WTC11 (cell line): ENCODE measurements at regions not wholly inside any gene's neighbourhood (a gene's known extent, or its start where the extent isn't known, plus 50 kb on each side); places are given as distances from the start of the nearest gene placed in this dataset.

Experiments used
- ATAC-seq: fragments of 200-7000 bp; cut with Tn5 transposase; 2 replicates; pipeline ENCODE4 v1.10.0; 2021; ENCODE audit warnings: mild to moderate bottlenecking, moderate library complexity
- CTCF ChIA-PET: fragments of 300-600 bp; sonication (Branson Sonifier 250); formaldehyde crosslinking; loops from one replicate; lab custom pipeline; 2021; ENCODE audit warnings: antibody characterized with exemption; lab: Charles Lee
- POLR2A ChIA-PET: fragments of 350-600 bp; sonication (Branson Sonifier 250); formaldehyde crosslinking; loops from one replicate; lab custom pipeline; 2021; ENCODE audit warnings: antibody characterized with exemption; lab: Charles Lee
- DNase-seq: peaks from one replicate; pipeline ENCODE4 v3.0.0; 2021; ENCODE audit warnings: low spot score
- H3K27ac Mint-ChIP-seq: 2 replicates; pipeline ENCODE4 v1.8.0; 2021; ENCODE audit warnings: mixed read lengths
- H3K27me3 Mint-ChIP-seq: 2 replicates; pipeline ENCODE4 v1.8.0; 2021; ENCODE audit warnings: low read depth, mild to moderate bottlenecking, moderate library complexity, mixed read lengths
- H3K36me3 Mint-ChIP-seq: 2 replicates; pipeline ENCODE4 v1.8.0; 2021; ENCODE audit warnings: mixed read lengths
- H3K4me1 Mint-ChIP-seq: 2 replicates; pipeline ENCODE4 v1.8.0; 2022; ENCODE audit warnings: mixed read lengths
- H3K4me3 Mint-ChIP-seq: 2 replicates; pipeline ENCODE4 v1.8.0; 2021; ENCODE audit warnings: mild to moderate bottlenecking, moderate library complexity, mixed read lengths
- H3K9me3 Mint-ChIP-seq: 2 replicates; pipeline ENCODE4 v1.8.0; 2021; ENCODE audit warnings: mixed read lengths
- ATF1 ChIP-seq: sonication (generic); formaldehyde crosslinking; IDR thresholded peaks from 2 replicates; pipeline ENCODE4 v1.8.1; 2023; ENCODE audit warnings: mild to moderate bottlenecking, moderate library complexity, missing genetic modification reagents
- ATF3 ChIP-seq: sonication (generic); formaldehyde crosslinking; conservative IDR thresholded peaks from 2 replicates; pipeline ENCODE4 v1.8.1; 2022; ENCODE audit warnings: mild to moderate bottlenecking, missing genetic modification reagents
- ELF4 ChIP-seq: sonication (generic); formaldehyde crosslinking; IDR thresholded peaks from 2 replicates; pipeline ENCODE4 v1.8.1; 2022; ENCODE audit warnings: low read depth, mild to moderate bottlenecking, moderate library complexity, missing genetic modification reagents
- ERG ChIP-seq: fragments of 250-450 bp; sonication (Bioruptor Pico); IDR thresholded peaks from 2 replicates; pipeline ENCODE4 v1.8.0; 2021; ENCODE audit warnings: mild to moderate bottlenecking
- ETV6 ChIP-seq: sonication (generic); formaldehyde crosslinking; IDR thresholded peaks from 2 replicates; pipeline ENCODE4 v1.8.1; 2022; ENCODE audit warnings: mild to moderate bottlenecking, missing genetic modification reagents
- FOXP1 ChIP-seq: sonication (generic); formaldehyde crosslinking; IDR thresholded peaks from 2 replicates; pipeline ENCODE4 v1.8.0; 2022; ENCODE audit warnings: missing genetic modification reagents, mild to moderate bottlenecking, moderate library complexity, borderline replicate concordance
- HMGXB4 ChIP-seq: sonication (generic); formaldehyde crosslinking; IDR thresholded peaks from 2 replicates; pipeline ENCODE4 v1.8.1; 2023; ENCODE audit warnings: mild to moderate bottlenecking, moderate library complexity, missing genetic modification reagents
- JUN ChIP-seq: sonication (generic); formaldehyde crosslinking; IDR thresholded peaks from 2 replicates; pipeline ENCODE4 v1.8.0; 2023; ENCODE audit warnings: mild to moderate bottlenecking, missing genetic modification reagents
- KAT7 ChIP-seq: sonication (generic); formaldehyde crosslinking; IDR thresholded peaks from 2 replicates; pipeline ENCODE4 v1.8.1; 2023; ENCODE audit warnings: missing genetic modification reagents, mild to moderate bottlenecking, borderline replicate concordance
- MXD4 ChIP-seq: fragments of 250-450 bp; sonication (Bioruptor Pico); IDR thresholded peaks from 2 replicates; pipeline ENCODE4 v1.8.0; 2021; ENCODE audit warnings: mild to moderate bottlenecking, moderate library complexity, borderline replicate concordance
- MYBL2 ChIP-seq: sonication (generic); formaldehyde crosslinking; IDR thresholded peaks from 2 replicates; pipeline ENCODE4 v1.8.1; 2023; ENCODE audit warnings: mild to moderate bottlenecking, moderate library complexity, missing genetic modification reagents
- NR1H2 ChIP-seq: sonication (generic); formaldehyde crosslinking; IDR thresholded peaks from 2 replicates; pipeline ENCODE4 v1.9.0; 2021; ENCODE audit warnings: mild to moderate bottlenecking, moderate library complexity, missing genetic modification reagents
- NR2C2 ChIP-seq: sonication (generic); formaldehyde crosslinking; IDR thresholded peaks from 2 replicates; pipeline ENCODE4 v1.8.0; 2022; ENCODE audit warnings: mild to moderate bottlenecking, missing genetic modification reagents
- PREB ChIP-seq: sonication (generic); formaldehyde crosslinking; IDR thresholded peaks from 2 replicates; pipeline ENCODE4 v1.8.1; 2022; ENCODE audit warnings: mild to moderate bottlenecking, missing genetic modification reagents, moderate library complexity, borderline replicate concordance
- RORB ChIP-seq: fragments of 250-450 bp; sonication (Bioruptor Pico); IDR thresholded peaks from 2 replicates; pipeline ENCODE4 v1.9.0; 2021; ENCODE audit warnings: mild to moderate bottlenecking
- SOX15 ChIP-seq: fragments of 250-450 bp; sonication (Bioruptor Pico); IDR thresholded peaks from 2 replicates; pipeline ENCODE4 v1.9.0; 2021; ENCODE audit warnings: mild to moderate bottlenecking
- STAT6 ChIP-seq: sonication (generic); formaldehyde crosslinking; conservative IDR thresholded peaks from 2 replicates; pipeline ENCODE4 v1.8.1; 2023; ENCODE audit warnings: mild to moderate bottlenecking, low read depth, missing genetic modification reagents, moderate library complexity
- TEAD1 ChIP-seq: sonication (generic); formaldehyde crosslinking; IDR thresholded peaks from 2 replicates; pipeline ENCODE4 v1.8.0; 2022; ENCODE audit warnings: mild to moderate bottlenecking, missing genetic modification reagents
- USF2 ChIP-seq: sonication (generic); formaldehyde crosslinking; IDR thresholded peaks from 2 replicates; pipeline ENCODE4 v1.8.1; 2023; ENCODE audit warnings: mild to moderate bottlenecking, missing genetic modification reagents, moderate library complexity
- ZBTB21 ChIP-seq: sonication (generic); formaldehyde crosslinking; IDR thresholded peaks from 2 replicates; pipeline ENCODE4 v1.8.1; 2023; ENCODE audit warnings: mild to moderate bottlenecking, missing genetic modification reagents, borderline replicate concordance
- ZSCAN18 ChIP-seq: fragments of 250-450 bp; sonication (Bioruptor Pico); IDR thresholded peaks from 2 replicates; pipeline ENCODE4 v2.1.2; 2022; ENCODE audit warnings: mild to moderate bottlenecking, moderate library complexity

- Mint-ChIP-seq H3K4me1 (peaks cover 12% of the 10 kb centered on the region), H3K27ac (no peak overlapping the region), H3K36me3 (peaks cover 2% of the 10 kb centered on the region; the same call in 1 of the 2 replicates), H3K4me3 (no peak overlapping the region), H3K27me3 (no peaks in the 10 kb centered on the region), H3K9me3 (peaks cover 5% of the 10 kb centered on the region)
- DNase-seq (no peak), ATAC-seq (no peak)
- POLR2A ChIA-PET = no interaction called here
- TF ChIP-seq STAT6 (CRISPR knock-in tag) (no peak), TEAD1 (CRISPR knock-in tag) (no peak), USF2 (CRISPR knock-in tag) (no peak), MYBL2 (CRISPR knock-in tag) (no peak), SOX15 (no peak), ZSCAN18 (CRISPR knock-in tag) (no peak), NR2C2 (CRISPR knock-in tag) (no peak), KAT7 (CRISPR knock-in tag) (no peak), FOXP1 (CRISPR knock-in tag) (no peak), ATF3 (CRISPR knock-in tag) (no peak), ZBTB21 (CRISPR knock-in tag) (no peak), ETV6 (CRISPR knock-in tag) (no peak), NR1H2 (no peak), MXD4 (CRISPR knock-in tag) (no peak), ATF1 (CRISPR knock-in tag) (no peak), JUN (CRISPR knock-in tag) (no peak), HMGXB4 (no peak)
- CTCF ChIA-PET = interaction anchor here (1.0 kb wide), 1 partner anchor 7 kb away, joined by 4 read pairs; no protein-coding TSS in a partner anchor
These were observed 147.1 kb upstream of the GRIK3 start for GRCh38 chr1:37181425-37181824.

GRCh38 chr1:37184789-37185188 lies 150.5 kb upstream of the GRIK3 start:
- no peak overlapping the region for H3K27ac Mint-ChIP-seq
- DNase-seq = no peak
- peaks cover 5% of the 10 kb centered on the region for H3K9me3 Mint-ChIP-seq
- ATAC-seq = no peak
- POLR2A ChIA-PET = no interaction called here
- peaks cover 12% of the 10 kb centered on the region for H3K4me1 Mint-ChIP-seq
- peaks cover 2% of the 10 kb centered on the region; the same call in 1 of the 2 replicates for H3K36me3 Mint-ChIP-seq
- CTCF ChIA-PET = no interaction called here
- H3K27me3 Mint-ChIP-seq = peaks cover 4% of the 10 kb centered on the region; the same call in 1 of the 2 replicates
- TF ChIP-seq ERG (CRISPR knock-in tag) = no peak
- no peak for TF ChIP-seq PREB
- no peak for TF ChIP-seq RORB (CRISPR knock-in tag)
- TF ChIP-seq ELF4 (CRISPR knock-in tag) = no peak
- no peak overlapping the region for H3K4me3 Mint-ChIP-seq
